ENCODE measurements at regions not wholly inside any gene's neighbourhood (a gene's known extent, or its start where the extent isn't known, plus 50 kb on each side); places are given as distances from the start of the nearest gene placed in this dataset.

DNA sequence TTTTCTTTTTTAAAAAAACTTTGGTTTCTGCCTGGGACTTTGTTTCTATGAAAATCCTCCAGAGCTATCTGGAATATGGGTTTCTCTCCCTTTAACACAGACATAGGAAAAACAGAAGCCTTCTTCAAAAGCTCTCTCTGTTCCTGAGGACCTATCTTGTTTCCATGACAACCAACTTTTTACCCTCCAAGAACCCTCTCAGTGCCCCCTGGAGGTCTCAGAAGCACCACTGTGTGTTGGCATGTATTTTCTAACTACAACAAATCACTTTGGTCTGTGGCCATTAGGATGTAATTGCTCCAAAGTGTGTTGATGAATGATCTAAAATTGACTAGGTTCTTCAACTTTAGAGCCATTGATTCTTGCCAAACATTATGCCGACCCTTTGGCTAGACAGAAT, 1331.6 kb downstream of the ADGRL3 start:
- no peak for DNase-seq (ENCODE audit: low spot score)
- in situ Hi-C loops (cut with MboI; ENCODE audit: low sequenced_read_pairs, unreplicated experiment), result no loop called here
- TF ChIP-seq, protein P1, sequence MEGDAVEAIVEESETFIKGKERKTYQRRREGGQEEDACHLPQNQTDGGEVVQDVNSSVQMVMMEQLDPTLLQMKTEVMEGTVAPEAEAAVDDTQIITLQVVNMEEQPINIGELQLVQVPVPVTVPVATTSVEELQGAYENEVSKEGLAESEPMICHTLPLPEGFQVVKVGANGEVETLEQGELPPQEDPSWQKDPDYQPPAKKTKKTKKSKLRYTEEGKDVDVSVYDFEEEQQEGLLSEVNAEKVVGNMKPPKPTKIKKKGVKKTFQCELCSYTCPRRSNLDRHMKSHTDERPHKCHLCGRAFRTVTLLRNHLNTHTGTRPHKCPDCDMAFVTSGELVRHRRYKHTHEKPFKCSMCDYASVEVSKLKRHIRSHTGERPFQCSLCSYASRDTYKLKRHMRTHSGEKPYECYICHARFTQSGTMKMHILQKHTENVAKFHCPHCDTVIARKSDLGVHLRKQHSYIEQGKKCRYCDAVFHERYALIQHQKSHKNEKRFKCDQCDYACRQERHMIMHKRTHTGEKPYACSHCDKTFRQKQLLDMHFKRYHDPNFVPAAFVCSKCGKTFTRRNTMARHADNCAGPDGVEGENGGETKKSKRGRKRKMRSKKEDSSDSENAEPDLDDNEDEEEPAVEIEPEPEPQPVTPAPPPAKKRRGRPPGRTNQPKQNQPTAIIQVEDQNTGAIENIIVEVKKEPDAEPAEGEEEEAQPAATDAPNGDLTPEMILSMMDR (IDR thresholded peaks at IDR 0.05; ENCODE audit: borderline replicate concordance, control extremely low read depth, extremely low read depth, insufficient read depth, missing control alignments), result no peak

DNA sequence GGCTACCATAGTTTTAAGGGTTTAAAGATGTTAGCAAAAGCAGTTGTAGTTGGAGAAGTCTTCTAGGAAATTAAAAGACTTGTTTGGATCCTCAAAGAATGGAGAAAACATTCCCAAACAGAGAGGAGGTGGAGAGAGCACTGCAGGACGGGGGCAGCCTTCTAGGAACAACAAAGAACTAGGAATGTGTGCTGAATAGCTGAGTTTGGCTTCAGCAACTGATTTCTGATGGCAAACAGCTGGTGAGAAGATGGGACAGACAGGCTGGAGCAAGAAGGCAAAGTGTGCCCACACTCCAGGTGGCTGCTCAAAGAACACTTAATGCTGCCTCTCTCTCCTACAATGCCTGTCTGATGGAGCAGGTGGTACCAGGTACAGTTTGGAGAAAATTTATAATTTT, 1331.1 kb downstream of the ADGRL3 start:
- TF ChIP-seq, protein P1 (IDR thresholded peaks at IDR 0.05; ENCODE audit: borderline replicate concordance, control extremely low read depth, extremely low read depth, insufficient read depth, missing control alignments), result no peak
- no peak for DNase-seq (ENCODE audit: low spot score)
- in situ Hi-C loops (cut with MboI; ENCODE audit: low sequenced_read_pairs, unreplicated experiment), result no loop called here

DNA sequence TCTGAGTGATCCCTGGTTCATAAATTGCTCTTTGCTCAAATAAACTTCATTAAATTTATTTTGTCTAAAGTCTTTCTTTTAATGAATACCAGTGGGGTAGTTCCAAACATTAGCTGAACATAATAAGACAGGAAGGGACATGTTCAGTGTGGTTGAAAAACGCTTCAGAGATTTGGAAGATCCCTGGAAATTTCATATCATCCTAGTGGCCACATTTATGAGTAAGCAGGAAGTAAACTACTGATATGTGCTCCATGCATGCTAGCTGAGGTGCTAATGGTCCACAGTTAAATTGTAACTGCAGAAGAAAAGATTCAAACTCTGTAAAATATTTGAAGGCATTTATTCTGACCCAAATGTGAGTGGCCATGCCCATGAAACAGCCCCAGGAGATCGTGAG, 1328.7 kb downstream of the ADGRL3 start:
- TF ChIP-seq, protein P1 (IDR thresholded peaks at IDR 0.05; ENCODE audit: borderline replicate concordance, control extremely low read depth, extremely low read depth, insufficient read depth, missing control alignments), result no peak
- in situ Hi-C loops (cut with MboI; ENCODE audit: low sequenced_read_pairs, unreplicated experiment), result no loop called here
- DNase-seq (ENCODE audit: low spot score), result no peak

DNA sequence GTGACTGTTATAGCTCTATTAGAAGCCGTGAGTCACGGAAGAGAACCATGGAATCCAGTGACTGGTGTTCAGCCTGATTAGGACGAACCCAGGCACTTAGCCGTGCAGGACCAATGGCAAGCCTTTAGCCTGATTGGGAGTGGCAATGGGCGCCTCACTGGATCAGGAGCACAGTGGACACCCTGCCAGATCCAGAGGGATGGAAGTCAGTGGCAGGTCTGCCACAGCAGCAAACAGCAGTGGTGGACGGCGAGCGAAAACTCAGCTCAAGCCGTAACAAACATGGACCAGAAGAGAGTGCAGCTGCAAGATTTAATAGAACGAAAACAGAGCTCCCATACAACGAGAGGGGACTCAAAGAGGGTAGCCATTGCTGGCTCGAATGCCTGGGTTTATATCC, 1326.5 kb downstream of the ADGRL3 start:
- in situ Hi-C loops (cut with MboI; ENCODE audit: low sequenced_read_pairs, unreplicated experiment), result no loop called here
- TF ChIP-seq, protein P1 (IDR thresholded peaks at IDR 0.05; ENCODE audit: borderline replicate concordance, control extremely low read depth, extremely low read depth, insufficient read depth, missing control alignments), result no peak
- DNase-seq (ENCODE audit: low spot score), result no peak

DNA sequence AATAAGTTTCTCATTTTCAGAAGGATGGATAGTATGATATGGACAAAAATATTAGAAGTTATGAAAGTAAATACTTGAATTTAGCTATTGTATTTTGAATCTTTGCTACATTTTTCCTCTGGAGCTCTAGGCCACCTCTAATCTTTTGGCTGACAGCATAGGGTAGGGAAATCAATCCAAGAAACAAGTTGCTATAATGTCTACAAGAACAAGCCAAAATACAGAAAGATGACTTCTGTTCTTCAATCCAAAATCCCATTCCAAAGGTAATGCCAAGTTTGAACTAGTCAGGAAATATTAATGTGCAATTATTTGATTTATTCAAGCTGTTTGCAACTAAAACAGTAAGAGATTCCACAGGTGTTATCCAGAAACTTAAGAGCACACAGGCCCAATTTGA, 1323.1 kb downstream of the ADGRL3 start:
- in situ Hi-C loops (cut with MboI; ENCODE audit: low sequenced_read_pairs, unreplicated experiment), result no loop called here
- DNase-seq (ENCODE audit: low spot score), result no peak
- TF ChIP-seq, protein P1 (IDR thresholded peaks at IDR 0.05; ENCODE audit: borderline replicate concordance, control extremely low read depth, extremely low read depth, insufficient read depth, missing control alignments), result no peak

DNA sequence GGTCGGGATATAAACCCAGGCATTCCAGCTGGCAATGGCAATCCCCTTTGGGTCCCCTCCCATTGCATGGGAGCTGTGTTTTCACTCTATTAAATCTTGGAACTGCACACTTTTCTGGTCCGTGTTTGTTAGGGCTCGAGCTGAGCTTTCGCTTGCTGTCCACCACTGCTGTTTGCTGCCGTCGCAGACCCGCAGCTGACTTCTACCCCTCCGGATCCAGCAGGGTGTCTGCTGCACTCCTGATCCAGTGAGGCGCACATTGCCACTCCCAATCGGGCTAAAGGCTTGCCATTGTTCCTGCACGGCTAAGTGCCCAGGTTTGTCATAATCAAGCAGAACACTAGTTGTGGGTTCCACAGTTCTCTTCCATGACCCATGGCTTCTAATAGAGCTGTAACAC, 1322.1 kb downstream of the ADGRL3 start:
- in situ Hi-C loops (cut with MboI; ENCODE audit: low sequenced_read_pairs, unreplicated experiment), result no loop called here
- TF ChIP-seq, protein P1 (IDR thresholded peaks at IDR 0.05; ENCODE audit: borderline replicate concordance, control extremely low read depth, extremely low read depth, insufficient read depth, missing control alignments), result no peak
- DNase-seq (ENCODE audit: low spot score), result no peak

DNA sequence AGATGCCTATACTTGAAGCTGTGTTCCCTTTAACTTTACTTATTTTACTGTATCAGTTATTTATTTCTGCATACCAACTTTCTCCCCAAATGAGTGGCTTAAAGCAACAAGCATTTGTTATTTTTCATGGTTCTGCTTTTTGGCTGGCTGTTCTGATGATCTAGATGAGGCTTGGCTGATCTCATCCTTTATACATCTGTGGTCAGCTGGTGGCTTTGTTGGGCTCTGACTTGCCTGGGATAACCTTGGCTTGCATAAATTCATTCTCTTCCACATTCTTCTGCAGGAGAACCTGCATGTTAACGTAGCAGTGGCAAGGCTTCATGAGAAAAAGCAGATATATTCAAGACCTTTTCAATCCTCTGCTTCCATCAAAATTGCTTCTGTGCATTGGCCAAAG, 1317.6 kb downstream of the ADGRL3 start:
- DNase-seq (ENCODE audit: low spot score), result no peak
- in situ Hi-C loops (cut with MboI; ENCODE audit: low sequenced_read_pairs, unreplicated experiment), result no loop called here
- TF ChIP-seq, protein P1 (IDR thresholded peaks at IDR 0.05; ENCODE audit: borderline replicate concordance, control extremely low read depth, extremely low read depth, insufficient read depth, missing control alignments), result no peak
